ENCODE measurements at regions not wholly inside any gene's neighbourhood (a gene's known extent, or its start where the extent isn't known, plus 50 kb on each side); places are given as distances from the start of the nearest gene placed in this dataset.

DNA sequence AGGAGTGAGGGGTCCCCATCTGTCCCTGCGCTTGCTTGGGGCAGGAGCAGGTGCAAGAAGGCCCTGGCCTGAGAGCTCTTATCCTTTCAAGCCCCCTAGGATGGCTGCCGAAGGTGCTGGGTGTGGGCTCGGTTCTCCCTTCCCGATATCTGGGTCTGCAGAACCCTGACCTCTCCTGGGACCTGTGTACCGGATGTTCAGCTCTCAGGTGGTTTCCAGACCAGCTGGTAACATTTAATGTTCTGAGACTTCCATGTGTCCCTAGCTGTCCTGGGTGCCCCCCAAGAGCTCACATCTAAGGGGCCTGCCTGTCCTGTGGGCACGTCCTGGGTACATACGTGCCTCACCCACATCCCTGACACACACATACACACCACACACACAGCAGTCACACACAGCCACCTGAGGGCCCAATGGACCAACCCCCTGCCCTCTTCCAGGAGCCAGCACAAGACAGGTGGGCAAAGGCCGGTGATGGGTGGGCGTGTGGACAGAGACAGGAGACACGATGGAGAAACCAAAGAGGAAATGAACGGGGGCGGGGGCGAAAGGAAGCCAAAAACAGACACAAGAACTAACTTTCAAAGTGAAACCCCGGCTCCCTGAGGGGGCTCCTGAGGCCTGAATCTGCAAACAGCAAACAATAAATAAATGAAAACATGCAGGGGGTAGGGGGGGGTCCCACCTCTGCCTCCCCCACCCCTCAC lies 124.3 kb downstream of the PTPRS start:
- no peak overlapping the region for H3K27ac ChIP-seq
- no peaks in the 10 kb centered on the region for H3K27me3 ChIP-seq (ENCODE audit: control insufficient read depth, insufficient read depth, low read length)
- no peaks in the 10 kb centered on the region for H3K4me1 ChIP-seq
- TF ChIP-seq, protein P1, sequence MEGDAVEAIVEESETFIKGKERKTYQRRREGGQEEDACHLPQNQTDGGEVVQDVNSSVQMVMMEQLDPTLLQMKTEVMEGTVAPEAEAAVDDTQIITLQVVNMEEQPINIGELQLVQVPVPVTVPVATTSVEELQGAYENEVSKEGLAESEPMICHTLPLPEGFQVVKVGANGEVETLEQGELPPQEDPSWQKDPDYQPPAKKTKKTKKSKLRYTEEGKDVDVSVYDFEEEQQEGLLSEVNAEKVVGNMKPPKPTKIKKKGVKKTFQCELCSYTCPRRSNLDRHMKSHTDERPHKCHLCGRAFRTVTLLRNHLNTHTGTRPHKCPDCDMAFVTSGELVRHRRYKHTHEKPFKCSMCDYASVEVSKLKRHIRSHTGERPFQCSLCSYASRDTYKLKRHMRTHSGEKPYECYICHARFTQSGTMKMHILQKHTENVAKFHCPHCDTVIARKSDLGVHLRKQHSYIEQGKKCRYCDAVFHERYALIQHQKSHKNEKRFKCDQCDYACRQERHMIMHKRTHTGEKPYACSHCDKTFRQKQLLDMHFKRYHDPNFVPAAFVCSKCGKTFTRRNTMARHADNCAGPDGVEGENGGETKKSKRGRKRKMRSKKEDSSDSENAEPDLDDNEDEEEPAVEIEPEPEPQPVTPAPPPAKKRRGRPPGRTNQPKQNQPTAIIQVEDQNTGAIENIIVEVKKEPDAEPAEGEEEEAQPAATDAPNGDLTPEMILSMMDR (IDR thresholded peaks at IDR 0.05) = no peak
- no peak overlapping the region for H2AFZ ChIP-seq
- H3K4me3 ChIP-seq (ENCODE audit: low read depth, low read length) = no peak overlapping the region
- H3K36me3 ChIP-seq (ENCODE audit: control insufficient read depth, insufficient read depth, low read length) = no peaks in the 10 kb centered on the region
- no peak overlapping the region for H3K9ac ChIP-seq
- no peaks in the 10 kb centered on the region for H3K9me3 ChIP-seq (ENCODE audit: control insufficient read depth, low read length)
- no peak overlapping the region for H3K4me2 ChIP-seq (ENCODE audit: low read length)
- H3K79me2 ChIP-seq = no peaks in the 10 kb centered on the region

DNA sequence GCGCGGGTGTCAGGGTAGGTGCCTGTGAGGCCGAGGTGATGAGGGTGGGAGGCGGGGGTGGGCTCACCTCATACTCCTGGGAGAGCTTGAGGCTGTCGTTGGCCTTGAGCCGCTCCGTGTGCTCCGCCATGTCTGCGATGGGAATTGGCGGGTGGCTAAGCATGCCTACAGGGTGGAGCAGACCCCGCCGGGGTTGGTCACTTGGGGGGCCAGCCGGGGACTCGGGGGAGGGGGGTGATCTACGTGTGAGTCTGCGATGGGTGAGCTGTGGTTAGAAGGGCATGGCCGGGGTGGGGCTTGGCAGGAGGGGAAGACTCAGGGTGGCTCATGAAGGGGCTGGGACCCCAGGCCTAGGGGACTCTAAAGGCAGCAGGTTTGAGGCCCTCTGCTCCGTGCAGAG lies 125.2 kb downstream of the PTPRS start:
- Histone ChIP-seq H3K27ac (no peak overlapping the region), H3K9ac (no peak overlapping the region), H2AFZ (no peak overlapping the region), H3K4me3 (ENCODE audit: low read depth, low read length) (no peak overlapping the region), H3K27me3 (ENCODE audit: control insufficient read depth, insufficient read depth, low read length) (no peaks in the 10 kb centered on the region), H3K36me3 (ENCODE audit: control insufficient read depth, insufficient read depth, low read length) (no peaks in the 10 kb centered on the region), H3K9me3 (ENCODE audit: control insufficient read depth, low read length) (no peaks in the 10 kb centered on the region), H3K4me1 (no peaks in the 10 kb centered on the region), H3K4me2 (ENCODE audit: low read length) (no peak overlapping the region), H3K79me2 (no peaks in the 10 kb centered on the region)
- TF ChIP-seq, protein P1 (IDR thresholded peaks at IDR 0.05) = no peak

DNA sequence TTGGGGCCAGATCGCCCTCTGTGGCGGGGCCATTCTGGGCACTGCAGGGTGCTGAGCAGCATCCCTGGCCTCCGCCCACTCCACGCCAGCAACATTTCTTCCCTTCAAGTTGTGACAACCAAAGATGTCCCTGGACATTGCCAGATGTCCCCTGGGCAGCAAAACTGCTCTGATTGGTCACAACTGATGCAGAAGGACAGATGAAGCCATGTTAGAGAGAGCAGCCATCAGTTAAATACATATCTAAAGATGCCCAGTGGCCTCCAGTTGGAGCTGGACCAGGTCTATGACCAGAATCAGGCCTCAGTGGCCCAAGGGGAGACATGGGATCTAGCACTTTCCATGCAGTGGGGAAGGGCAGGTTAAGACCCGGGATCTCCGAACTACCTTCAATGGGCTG lies 125.7 kb downstream of the PTPRS start:
- no peak overlapping the region for H3K4me2 ChIP-seq (ENCODE audit: low read length)
- H3K36me3 ChIP-seq (ENCODE audit: control insufficient read depth, insufficient read depth, low read length) = no peaks in the 10 kb centered on the region
- H3K4me1 ChIP-seq = no peaks in the 10 kb centered on the region

DNA sequence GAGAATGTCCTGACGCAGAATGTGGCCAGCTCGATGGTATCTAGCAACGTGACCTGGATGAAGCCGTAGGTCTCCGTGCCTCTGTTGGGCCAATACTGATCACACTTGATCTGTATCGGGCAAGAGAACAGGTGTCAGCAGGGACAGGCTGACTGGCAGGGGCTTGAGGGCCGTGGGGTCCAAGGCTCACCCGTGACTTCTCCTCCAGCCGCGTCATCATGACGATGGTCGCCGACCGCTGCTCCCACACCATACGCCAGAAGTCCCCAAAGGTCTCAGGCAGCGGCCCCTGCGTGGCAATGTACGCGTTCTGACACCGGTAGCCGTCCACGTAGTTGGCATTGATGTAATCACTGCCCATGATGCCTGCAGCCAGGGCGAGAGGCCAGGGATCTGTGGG lies 126.2 kb downstream of the PTPRS start:
- Histone ChIP-seq H3K4me2 (ENCODE audit: low read length) (no peak overlapping the region), H3K9ac (no peak overlapping the region), H3K36me3 (ENCODE audit: control insufficient read depth, insufficient read depth, low read length) (no peaks in the 10 kb centered on the region), H3K4me1 (no peaks in the 10 kb centered on the region), H3K27me3 (ENCODE audit: control insufficient read depth, insufficient read depth, low read length) (no peaks in the 10 kb centered on the region), H2AFZ (no peak overlapping the region), H3K79me2 (no peaks in the 10 kb centered on the region), H3K4me3 (ENCODE audit: low read depth, low read length) (no peak overlapping the region), H3K27ac (no peak overlapping the region), H3K9me3 (ENCODE audit: control insufficient read depth, low read length) (no peaks in the 10 kb centered on the region)
- TF ChIP-seq, protein P1 (IDR thresholded peaks at IDR 0.05) = no peak

More for the DNA sequence above, 125.7 kb downstream of the PTPRS start:
- no peaks in the 10 kb centered on the region for H3K79me2 ChIP-seq
- TF ChIP-seq, protein P1 (IDR thresholded peaks at IDR 0.05) = no peak
- H2AFZ ChIP-seq = no peak overlapping the region
- no peak overlapping the region for H3K9ac ChIP-seq
- H3K4me3 ChIP-seq (ENCODE audit: low read depth, low read length) = no peak overlapping the region
- H3K9me3 ChIP-seq (ENCODE audit: control insufficient read depth, low read length) = no peaks in the 10 kb centered on the region
- H3K27ac ChIP-seq = no peak overlapping the region
- no peaks in the 10 kb centered on the region for H3K27me3 ChIP-seq (ENCODE audit: control insufficient read depth, insufficient read depth, low read length)

DNA sequence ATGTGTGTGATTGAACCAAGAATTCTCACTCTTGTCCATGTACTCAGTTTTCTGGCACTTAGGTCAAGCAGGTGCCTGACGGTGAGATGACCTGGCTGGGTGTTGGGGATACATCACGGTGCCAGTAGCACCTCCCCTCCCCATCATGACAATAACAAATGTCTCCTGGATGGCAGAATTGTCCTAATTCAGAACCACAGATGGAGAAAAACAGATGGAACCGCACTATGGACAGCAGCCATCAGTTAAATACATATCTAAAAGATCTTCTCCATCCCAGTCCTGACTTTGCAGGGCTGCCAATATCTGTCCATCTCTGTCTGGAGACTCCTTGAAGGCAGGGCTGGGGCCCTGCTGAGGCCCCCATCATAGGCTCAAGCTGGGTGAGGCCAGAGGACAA lies 126.9 kb downstream of the PTPRS start:
- no peak overlapping the region for H3K27ac ChIP-seq
- no peak overlapping the region for H2AFZ ChIP-seq
- H3K36me3 ChIP-seq (ENCODE audit: control insufficient read depth, insufficient read depth, low read length) = no peaks in the 10 kb centered on the region
- no peaks in the 10 kb centered on the region for H3K79me2 ChIP-seq
- TF ChIP-seq, protein P1 (IDR thresholded peaks at IDR 0.05) = no peak
- H3K9ac ChIP-seq = no peak overlapping the region
- H3K27me3 ChIP-seq (ENCODE audit: control insufficient read depth, insufficient read depth, low read length) = no peaks in the 10 kb centered on the region
- H3K4me2 ChIP-seq (ENCODE audit: low read length) = no peak overlapping the region
- H3K4me1 ChIP-seq = no peaks in the 10 kb centered on the region
- no peak overlapping the region for H3K4me3 ChIP-seq (ENCODE audit: low read depth, low read length)
- H3K9me3 ChIP-seq (ENCODE audit: control insufficient read depth, low read length) = no peaks in the 10 kb centered on the region

Data from parathyroid adenoma (tissue), 2 donors.